T-helper 9 cell (primary cell): ENCODE measurements at regions not wholly inside any gene's neighbourhood (a gene's known extent, or its start where the extent isn't known, plus 50 kb on each side); places are given as distances from the start of the nearest gene placed in this dataset.

Experiments used
- DNase-seq: peaks from one replicate; pipeline ENCODE4 v3.0.0-alpha.2; 2020

DNA sequence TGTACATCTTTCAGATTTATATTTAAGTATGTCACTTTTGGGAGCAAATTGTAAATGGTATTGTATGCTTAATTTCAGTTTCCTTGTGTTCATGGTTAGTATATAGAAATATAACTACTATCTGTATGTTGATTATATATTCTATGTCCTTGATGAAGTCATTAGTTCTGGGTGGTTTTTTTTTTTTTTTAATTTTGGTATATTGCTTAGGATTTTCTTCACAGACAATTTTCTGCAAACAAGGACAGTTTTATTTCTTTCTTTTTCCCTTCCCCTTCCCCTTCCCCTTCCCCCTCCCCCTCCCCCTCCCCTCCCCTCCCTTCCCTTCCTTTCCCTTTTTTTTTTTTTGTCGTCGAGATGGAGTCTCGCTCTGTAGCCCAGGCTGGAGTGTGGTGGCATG lies 430.0 kb downstream of the TYW1 start:
- no peak for DNase-seq

DNA sequence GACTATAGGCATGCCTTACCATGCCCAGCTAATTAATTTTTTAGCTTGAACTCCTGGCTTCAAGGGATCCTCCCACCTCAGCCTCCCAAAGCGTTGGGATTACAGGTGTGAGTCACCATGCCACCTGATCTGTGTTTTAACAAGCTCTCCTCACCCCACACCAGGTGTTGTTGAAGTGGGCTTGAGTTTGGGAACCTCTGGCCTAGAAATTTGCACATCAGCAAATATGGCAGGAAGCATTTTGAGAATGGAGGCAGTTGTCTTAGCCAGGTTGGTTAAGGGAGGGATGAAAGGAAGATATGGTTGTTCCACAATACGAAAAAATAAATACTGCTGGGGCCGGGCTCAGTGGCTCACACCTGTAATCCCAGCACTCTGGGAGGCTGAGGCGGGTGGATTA lies 433.1 kb downstream of the TYW1 start:
- DNase-seq: no peak

DNA sequence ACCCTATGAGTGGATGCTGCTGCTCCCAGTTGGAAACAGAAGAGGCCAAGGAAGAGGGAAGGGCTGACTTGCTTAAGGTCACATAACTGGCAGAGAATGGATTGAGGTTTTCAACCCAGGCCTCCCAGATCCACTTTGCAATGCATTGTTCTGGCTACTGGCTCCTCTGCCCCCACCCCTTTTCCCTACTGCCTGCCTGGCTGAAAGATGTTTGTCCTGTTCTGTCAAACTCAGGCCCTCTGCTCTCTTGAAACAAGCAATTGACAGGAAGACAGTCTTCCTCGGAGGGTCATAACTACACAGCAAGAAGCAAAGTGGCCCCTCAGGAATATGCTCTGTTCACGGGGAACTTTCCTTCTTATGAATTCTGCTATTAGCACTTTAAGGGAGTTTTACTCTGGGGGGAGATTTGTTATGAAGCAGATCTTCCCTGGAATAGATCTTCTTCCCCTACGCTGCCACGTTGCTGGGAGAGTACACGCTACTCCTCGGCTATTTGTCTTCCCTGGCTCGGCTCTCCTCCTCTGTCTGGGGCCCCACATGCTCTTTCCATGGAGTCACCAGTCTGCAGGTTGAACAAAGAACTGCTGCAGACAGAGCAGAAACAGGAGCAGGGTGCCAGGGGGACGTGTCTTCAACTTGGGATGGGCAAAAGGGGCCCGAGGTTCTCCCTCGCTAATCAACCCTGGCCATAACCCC lies 436.1 kb downstream of the TYW1 start:
- no peak for DNase-seq

DNA sequence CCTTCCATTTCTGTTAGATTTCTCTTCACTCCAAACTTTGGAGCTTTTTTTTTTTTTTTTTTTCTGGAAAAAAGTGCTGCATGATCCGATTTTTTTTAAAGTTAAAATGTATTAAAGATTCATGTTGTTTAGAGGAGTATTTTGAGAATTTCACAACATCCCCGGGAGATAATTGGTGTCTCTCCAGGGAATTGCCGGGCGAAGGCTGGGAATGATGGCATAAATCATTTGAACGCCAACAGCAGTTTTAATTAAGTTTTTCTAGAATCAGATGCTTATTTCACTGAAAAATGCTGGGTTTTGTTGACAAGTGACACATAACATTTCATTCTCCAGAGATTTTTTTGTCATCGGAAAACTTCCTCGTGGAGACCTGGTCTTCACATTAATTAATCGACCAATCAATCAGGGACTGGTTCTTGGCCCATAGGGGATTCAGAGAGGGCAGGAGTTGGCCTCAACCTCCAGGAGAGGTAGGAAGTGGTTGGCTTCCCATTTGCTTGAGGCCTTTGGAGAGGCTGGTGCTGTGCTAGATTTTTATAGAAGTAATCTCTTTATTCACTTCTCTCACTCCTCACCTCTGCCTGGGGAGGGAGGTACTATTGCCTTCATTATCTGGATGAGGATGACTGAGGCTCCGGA lies 439.4 kb downstream of the TYW1 start:
- DNase-seq: no peak

- no peak for DNase-seq
Observed at GRCh38 chr7:67438198-67438882, 441.7 kb downstream of the TYW1 start.

DNA sequence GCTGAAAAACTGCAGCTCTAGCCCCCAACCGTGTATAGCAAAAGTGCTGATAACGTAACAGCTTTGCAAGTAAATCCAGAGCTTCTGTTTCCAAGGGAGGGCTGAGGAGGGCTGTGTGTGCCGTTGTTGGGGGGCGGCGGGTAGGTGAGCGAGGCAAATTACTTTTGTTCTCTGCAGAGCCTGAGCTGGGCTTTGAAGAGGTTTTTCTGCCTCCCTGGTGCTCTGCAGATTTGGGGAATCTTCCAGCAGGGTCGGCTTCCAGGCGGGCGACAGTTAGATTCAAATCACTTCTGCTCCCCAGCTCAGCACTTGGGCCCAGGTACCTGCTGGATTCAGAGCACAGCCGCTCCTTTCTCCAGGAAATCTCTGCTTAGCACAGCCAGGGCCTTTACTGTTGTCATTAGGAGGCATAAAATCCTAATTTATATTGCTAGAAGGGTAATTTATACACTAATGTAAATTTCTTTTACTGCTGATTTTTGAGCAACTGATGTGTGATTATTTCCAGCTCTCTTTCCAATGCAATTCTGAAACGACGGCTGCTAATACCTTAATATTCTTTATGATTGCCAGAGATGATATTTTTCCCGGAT lies 442.4 kb downstream of the TYW1 start:
- DNase-seq: no peak

GRCh38 chr7:67440321-67440720 lies 443.7 kb downstream of the TYW1 start:
- no peak for DNase-seq

GRCh38 chr7:67445728-67446127 lies 449.1 kb downstream of the TYW1 start:
- no peak for DNase-seq

GRCh38 chr7:67447297-67447696 lies 450.7 kb downstream of the TYW1 start:
- DNase-seq: no peak

DNA sequence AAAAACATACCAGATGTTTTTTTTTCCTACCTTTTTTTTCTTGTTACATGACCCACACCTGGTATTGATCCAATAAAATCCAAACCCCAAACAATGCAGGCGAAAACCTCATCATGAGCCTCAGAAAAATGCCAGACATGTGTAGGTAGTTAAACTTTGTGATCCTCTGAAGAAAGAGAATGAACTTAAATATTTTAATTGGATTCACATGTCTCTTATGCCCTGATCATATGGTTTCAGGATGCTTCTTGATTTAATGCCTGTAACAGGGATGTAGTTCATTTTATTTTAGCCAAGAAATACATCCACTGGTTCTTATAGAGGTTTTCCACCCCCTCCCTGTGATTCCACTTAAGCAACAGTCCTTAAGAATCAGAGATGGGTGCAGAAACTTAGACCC lies 451.6 kb downstream of the TYW1 start:
- DNase-seq: no peak

DNA sequence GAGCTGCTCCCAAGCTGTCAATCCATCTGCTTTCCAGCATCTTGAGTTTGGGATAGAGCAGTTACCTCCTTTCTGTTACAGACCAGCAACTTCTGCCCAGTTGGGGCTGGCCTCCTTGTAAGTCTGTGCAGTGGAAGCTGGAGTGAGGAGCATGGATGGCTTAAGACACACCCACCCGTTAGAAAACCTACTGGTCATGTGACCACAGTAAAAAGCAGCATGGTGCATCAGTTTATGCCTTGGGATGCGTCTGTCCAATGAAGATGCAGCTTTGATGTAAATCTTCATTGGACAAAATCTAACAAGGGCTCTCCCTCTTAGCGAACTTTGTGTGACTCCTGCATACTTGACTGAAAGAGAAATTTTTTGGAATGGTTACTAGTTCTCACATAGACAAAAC lies 453.5 kb downstream of the TYW1 start:
- no peak for DNase-seq

GRCh38 chr7:67451306-67451705 lies 454.7 kb downstream of the TYW1 start:
- no peak for DNase-seq

GRCh38 chr7:67452516-67453026 lies 455.9 kb downstream of the TYW1 start:
- no peak for DNase-seq

GRCh38 chr7:67453580-67454380 lies 457.1 kb downstream of the TYW1 start:
- no peak for DNase-seq

DNA sequence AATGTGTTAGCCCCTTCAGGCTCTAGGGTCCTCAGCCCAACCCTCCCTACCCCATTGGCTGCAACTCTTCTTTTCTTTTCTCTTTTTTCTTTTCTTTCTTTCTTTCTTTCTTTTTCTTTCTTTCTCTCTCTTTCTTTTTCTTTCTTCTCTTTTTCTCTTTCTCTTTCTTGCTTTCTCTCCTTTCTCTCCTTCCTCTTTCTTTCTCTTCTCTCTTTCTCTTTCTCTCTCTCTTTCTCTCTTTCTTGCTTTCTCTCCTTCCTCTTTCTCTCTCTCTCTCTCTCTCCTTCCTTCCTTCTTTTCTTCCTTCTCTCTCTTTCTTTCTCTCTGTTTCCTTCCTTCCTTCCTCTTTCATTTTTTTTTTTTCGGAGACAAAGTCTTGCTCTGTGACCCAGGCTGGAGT lies 458.9 kb downstream of the TYW1 start:
- no peak for DNase-seq

DNA sequence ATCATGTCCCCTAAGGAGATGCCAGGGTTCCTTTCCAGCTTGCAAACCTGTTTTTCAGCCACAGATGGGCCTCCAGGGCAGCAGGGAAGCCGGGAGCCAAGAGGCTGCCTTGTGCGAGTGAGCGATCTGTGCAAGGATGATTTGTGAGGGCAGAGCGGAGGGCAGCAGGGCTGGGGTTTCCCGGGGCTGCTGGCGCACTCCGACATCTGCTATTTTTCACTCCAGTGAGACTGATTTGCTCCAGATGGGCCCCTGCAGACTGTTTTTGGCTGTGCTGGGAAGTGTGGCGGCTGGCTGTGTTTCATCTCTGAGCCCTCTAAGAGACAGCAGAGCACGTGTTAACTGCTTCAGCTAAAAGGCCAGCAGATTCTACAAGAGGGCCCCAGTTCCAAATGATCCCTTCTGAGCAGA lies 466.2 kb downstream of the TYW1 start:
- no peak for DNase-seq

DNA sequence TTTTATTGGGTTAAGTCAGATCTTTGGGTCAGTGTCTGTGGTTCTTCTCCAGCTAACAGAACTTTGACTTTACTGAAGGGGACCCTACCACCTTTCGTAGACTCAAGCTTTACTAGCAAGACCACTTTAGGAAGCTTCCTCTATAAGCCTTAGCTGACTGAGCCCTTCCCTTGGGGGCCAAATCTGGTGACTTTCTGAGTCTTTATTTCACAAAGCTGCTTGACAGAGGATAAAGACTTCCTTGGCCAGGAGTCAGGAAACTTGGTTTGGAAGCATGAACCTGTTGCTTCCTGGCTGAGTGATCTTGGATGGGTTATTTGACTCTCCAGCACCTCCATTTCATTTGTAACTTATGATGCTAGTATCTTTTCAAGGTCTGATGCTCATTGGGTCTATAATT lies 466.7 kb downstream of the TYW1 start:
- DNase-seq: no peak

DNA sequence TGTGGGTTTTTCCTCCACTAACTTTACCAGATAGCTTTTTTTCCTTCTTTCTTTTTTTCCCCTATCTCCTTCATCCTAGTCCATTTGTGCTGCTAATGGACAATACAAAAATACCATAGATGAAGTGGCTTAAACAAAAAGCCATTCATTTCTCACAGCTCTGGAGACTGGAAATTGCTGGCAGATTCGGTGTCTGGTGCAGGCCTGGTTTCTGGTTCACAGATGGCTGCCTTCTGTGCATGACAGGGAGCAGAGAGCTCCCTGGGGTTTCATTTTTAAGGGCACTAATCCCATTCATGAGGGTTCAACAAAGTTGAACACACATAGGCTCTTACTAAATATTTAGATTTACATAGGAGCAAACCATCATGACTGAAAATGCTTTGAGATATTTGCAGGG lies 467.4 kb downstream of the TYW1 start:
- DNase-seq: no peak

DNA sequence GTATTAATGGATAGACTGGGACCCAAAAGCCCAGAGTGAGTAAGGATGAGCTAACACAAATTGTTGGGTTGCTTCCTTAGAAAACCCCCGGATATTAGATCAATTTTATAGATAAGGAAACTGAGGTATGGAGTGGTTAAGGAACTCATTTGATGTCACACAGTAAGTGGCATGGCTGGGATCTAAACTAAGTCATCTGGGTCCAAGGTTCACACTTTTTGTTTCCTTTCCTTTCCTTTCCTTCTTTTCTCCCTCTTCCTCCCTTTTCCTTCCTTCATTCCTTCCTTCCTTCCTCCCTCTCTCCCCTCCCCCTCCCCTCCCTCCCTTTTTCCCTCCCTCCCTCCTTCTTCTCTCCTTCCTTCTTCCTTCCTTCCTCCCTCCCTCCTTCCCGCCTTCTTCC lies 469.5 kb downstream of the TYW1 start:
- DNase-seq: no peak

GRCh38 chr7:67470256-67470751 lies 473.7 kb downstream of the TYW1 start:
- no peak for DNase-seq

DNA sequence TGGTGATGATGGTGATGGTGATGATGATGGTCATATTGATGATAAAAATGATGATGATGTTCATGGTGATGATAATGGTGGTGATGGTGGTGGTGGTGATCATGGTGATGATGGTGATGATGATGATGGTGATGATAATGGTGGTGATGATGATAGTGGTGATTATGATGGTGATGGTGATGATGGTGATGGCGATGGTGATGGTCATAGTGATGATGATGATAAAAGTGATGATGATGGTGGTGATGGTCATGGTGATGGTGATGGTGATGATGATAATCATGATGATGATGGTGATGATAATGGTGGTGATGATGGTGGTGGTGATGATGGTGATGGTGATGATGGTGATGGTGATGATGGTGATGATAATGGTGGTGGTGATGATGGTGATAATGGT lies 478.7 kb downstream of the TYW1 start:
- no peak for DNase-seq

GRCh38 chr7:67478066-67478465 lies 481.4 kb downstream of the TYW1 start:
- DNase-seq: no peak
